ENCODE measurements at regions not wholly inside any gene's neighbourhood (a gene's known extent, or its start where the extent isn't known, plus 50 kb on each side); places are given as distances from the start of the nearest gene placed in this dataset.

GRCh38 chr4:170849969-170850368, 760.2 kb upstream of the AADAT start:
- Histone ChIP-seq H3K27ac (ENCODE audit: low read depth in 2 of 2, low read length in 2 of 2) (no peak overlapping the region), H3K9me3 (ENCODE audit: control insufficient read depth in 2 of 3, insufficient read depth in 1 of 3, low read length in 3 of 3) (no peaks in the 10 kb centered on the region), H3K4me3 (ENCODE audit: low read length in 3 of 3) (no peak overlapping the region), H3K27me3 (ENCODE audit: control insufficient read depth, insufficient read depth, low read length) (no peaks in the 10 kb centered on the region), H3K4me1 (ENCODE audit: control insufficient read depth in 2 of 3, insufficient read depth in 2 of 3, low read depth in 1 of 3, low read length in 3 of 3) (no peaks in the 10 kb centered on the region), H3K9ac (ENCODE audit: low read length in 3 of 3) (no peak overlapping the region), H3K36me3 (ENCODE audit: control insufficient read depth in 2 of 3, insufficient read depth in 3 of 3, low read length in 3 of 3) (no peaks in the 10 kb centered on the region)
- TF ChIP-seq, protein P1, sequence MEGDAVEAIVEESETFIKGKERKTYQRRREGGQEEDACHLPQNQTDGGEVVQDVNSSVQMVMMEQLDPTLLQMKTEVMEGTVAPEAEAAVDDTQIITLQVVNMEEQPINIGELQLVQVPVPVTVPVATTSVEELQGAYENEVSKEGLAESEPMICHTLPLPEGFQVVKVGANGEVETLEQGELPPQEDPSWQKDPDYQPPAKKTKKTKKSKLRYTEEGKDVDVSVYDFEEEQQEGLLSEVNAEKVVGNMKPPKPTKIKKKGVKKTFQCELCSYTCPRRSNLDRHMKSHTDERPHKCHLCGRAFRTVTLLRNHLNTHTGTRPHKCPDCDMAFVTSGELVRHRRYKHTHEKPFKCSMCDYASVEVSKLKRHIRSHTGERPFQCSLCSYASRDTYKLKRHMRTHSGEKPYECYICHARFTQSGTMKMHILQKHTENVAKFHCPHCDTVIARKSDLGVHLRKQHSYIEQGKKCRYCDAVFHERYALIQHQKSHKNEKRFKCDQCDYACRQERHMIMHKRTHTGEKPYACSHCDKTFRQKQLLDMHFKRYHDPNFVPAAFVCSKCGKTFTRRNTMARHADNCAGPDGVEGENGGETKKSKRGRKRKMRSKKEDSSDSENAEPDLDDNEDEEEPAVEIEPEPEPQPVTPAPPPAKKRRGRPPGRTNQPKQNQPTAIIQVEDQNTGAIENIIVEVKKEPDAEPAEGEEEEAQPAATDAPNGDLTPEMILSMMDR (IDR thresholded peaks at IDR 0.05; ENCODE audit: borderline replicate concordance, extremely low read depth, insufficient read depth): no peak
- intact Hi-C loops (cut with DNase I): no loop called here
- DNase-seq (no peak), FAIRE-seq (no peak)

- Histone ChIP-seq H3K36me3 (ENCODE audit: control insufficient read depth in 2 of 3, insufficient read depth in 3 of 3, low read length in 3 of 3) (no peaks in the 10 kb centered on the region), H3K9me3 (ENCODE audit: control insufficient read depth in 2 of 3, insufficient read depth in 1 of 3, low read length in 3 of 3) (no peaks in the 10 kb centered on the region), H3K4me1 (ENCODE audit: control insufficient read depth in 2 of 3, insufficient read depth in 2 of 3, low read depth in 1 of 3, low read length in 3 of 3) (no peaks in the 10 kb centered on the region), H3K27me3 (ENCODE audit: control insufficient read depth, insufficient read depth, low read length) (no peaks in the 10 kb centered on the region), H3K9ac (ENCODE audit: low read length in 3 of 3) (no peak overlapping the region), H3K27ac (ENCODE audit: low read depth in 2 of 2, low read length in 2 of 2) (no peak overlapping the region), H3K4me3 (ENCODE audit: low read length in 3 of 3) (no peak overlapping the region)
- FAIRE-seq (no peak), DNase-seq (no peak)
- intact Hi-C loops (cut with DNase I): no loop called here
- TF ChIP-seq, protein P1 (IDR thresholded peaks at IDR 0.05; ENCODE audit: borderline replicate concordance, extremely low read depth, insufficient read depth): no peak
Observed at GRCh38 chr4:170827562-170828274, 738.0 kb upstream of the AADAT start.

DNA sequence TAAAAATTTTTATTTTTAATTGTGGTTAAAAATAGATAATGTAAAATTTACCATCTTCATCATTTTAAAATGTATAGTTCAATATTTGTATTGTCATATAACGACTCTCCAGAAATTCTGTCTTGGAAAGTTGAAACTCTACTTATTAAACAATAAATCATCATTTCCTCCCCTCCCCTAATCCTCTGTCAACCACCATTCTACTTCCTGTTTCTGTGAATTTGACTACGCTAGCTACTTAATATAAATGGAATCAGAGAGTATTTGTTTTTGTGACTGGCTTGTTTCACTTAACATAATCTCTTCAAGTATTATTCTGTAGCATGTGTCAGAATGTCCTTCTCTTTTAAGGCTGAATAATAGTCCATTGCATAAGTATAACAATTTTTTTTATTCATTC, 729.0 kb upstream of the AADAT start:
- Histone ChIP-seq H3K4me3 (ENCODE audit: low read length in 3 of 3) (no peak overlapping the region), H3K9ac (ENCODE audit: low read length in 3 of 3) (no peak overlapping the region), H3K27ac (ENCODE audit: low read depth in 2 of 2, low read length in 2 of 2) (no peak overlapping the region), H3K4me1 (ENCODE audit: control insufficient read depth in 2 of 3, insufficient read depth in 2 of 3, low read depth in 1 of 3, low read length in 3 of 3) (no peaks in the 10 kb centered on the region), H3K9me3 (ENCODE audit: control insufficient read depth in 2 of 3, insufficient read depth in 1 of 3, low read length in 3 of 3) (peaks cover 0 to 3% (median 2%) of the 10 kb centered on the region in 3 donors), H3K27me3 (ENCODE audit: control insufficient read depth, insufficient read depth, low read length) (no peaks in the 10 kb centered on the region), H3K36me3 (ENCODE audit: control insufficient read depth in 2 of 3, insufficient read depth in 3 of 3, low read length in 3 of 3) (no peaks in the 10 kb centered on the region)
- DNase-seq (no peak), FAIRE-seq (no peak)
- TF ChIP-seq, protein P1 (IDR thresholded peaks at IDR 0.05; ENCODE audit: borderline replicate concordance, extremely low read depth, insufficient read depth): no peak
- intact Hi-C loops (cut with DNase I): no loop called here

DNA sequence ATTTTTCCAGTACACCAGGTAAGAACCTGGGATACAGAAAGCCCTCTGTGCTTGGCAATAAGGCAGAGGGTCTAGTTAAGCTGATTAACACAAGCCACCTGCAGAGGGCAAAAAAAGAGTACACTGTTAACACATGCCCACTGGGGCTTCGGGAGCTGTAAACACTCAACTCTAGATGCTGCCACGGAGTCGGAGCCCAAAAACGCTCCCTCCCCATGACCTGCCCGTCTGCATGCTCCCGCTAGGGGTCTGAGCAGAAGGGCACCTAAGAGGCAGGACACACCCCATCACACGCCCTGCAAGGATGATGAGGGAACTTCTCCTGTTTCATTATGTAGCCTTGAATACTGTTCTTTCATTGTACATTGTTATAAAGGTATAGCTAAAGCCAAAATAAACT, 715.6 kb upstream of the AADAT start:
- no peak overlapping the region for H3K27ac ChIP-seq (ENCODE audit: low read depth in 2 of 2, low read length in 2 of 2)
- no peak overlapping the region for H3K4me3 ChIP-seq (ENCODE audit: low read length in 3 of 3)
- H3K4me1 ChIP-seq (ENCODE audit: control insufficient read depth in 2 of 3, insufficient read depth in 2 of 3, low read depth in 1 of 3, low read length in 3 of 3): no peaks in the 10 kb centered on the region
- intact Hi-C loops (cut with DNase I): no loop called here
- no peak overlapping the region for H3K9ac ChIP-seq (ENCODE audit: low read length in 3 of 3)
- no peaks in the 10 kb centered on the region for H3K36me3 ChIP-seq (ENCODE audit: control insufficient read depth in 2 of 3, insufficient read depth in 3 of 3, low read length in 3 of 3)
- no peak for FAIRE-seq
- peak in 1 of 5 donors; percentile 21 for DNase-seq
- H3K27me3 ChIP-seq (ENCODE audit: control insufficient read depth, insufficient read depth, low read length): no peaks in the 10 kb centered on the region
- TF ChIP-seq, protein P1 (IDR thresholded peaks at IDR 0.05; ENCODE audit: borderline replicate concordance, extremely low read depth, insufficient read depth): no peak
- no peaks in the 10 kb centered on the region for H3K9me3 ChIP-seq (ENCODE audit: control insufficient read depth in 2 of 3, insufficient read depth in 1 of 3, low read length in 3 of 3)

All from kidney (tissue), 13 donors.